ENCODE measurements at regions not wholly inside any gene's neighbourhood (a gene's known extent, or its start where the extent isn't known, plus 50 kb on each side); places are given as distances from the start of the nearest gene placed in this dataset.

- no peak for DNase-seq
Measured at GRCh38 chr2:64704161-64704560, 50.4 kb upstream of the SERTAD2 start.

DNA sequence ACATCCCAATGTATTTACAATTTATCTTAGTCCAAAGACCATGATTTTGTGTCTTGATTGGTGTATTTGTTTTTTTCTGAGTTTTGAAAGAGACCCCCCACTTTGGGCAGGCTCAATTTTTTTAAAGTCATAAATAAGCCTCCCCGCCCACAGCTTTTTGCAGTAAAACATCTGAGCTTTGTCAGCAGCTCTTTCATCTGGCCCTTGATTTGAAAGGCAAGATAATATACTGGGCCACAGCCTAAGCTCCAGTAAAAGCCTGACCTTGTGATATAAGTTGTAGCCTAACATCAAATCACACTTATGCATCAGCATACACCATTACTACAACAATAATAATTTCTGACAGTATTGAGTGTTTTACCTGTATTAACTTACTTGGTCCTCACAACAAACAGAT, 51.3 kb upstream of the SERTAD2 start:
- DNase-seq, result no peak

DNA sequence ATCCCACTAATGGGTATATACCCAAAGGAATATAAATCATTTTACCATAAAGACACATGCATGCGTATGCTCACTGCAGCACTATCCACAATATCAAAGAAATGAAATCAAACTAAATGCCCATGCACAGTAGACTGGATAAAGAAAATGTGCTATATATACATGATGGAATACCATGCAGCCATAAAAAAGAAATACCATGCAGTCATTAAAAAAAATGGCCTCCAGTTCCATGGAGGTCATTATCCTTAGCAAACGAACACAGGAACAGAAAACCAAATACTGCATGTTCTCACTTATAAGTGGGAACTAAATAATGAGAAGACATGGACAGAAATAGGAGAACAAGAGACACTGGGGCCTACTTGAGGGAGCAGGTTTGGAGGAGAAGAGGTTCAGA, 53.6 kb upstream of the SERTAD2 start:
- no peak for DNase-seq

DNA sequence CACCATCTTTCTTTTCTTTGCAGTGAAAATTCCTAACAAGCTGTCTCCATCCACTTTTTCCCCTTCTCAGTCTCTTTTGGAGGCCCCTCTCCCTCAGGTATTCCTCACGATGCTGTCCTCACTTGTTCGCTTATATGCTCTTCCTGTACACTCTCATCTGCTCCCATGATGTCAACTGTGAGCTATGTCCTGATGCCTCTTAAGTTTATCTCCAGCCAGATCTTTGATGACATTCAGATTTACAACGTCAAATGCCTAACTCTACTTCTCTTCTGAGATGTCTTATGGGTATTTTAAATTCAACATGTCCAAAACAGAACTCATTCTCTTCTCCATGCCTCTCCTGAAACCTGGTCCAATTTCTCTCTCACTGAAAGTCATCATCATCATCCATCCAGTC, 55.1 kb upstream of the SERTAD2 start:
- DNase-seq, result no peak

GRCh38 chr2:64711252-64711800, 57.6 kb upstream of the SERTAD2 start:
- no peak for DNase-seq

DNA sequence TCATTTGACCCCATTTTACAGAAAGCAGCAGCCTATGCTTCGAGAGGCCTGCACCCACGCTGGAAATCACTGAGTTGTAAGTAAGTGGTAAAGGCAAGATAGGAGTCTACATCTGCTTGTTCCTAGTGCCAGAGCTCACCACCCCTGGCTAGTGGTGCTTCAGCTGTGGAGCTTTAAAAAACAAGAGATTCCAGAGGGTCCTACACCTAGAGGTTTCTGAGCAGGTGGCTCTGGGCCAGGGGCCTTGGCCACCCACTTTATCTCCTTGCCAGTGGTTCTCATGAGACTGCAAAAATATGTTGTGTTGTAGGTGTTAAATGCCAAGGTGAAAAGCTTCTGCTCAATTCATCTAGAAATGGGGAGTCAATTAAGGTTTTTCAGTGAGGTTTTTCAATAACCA, 60.0 kb upstream of the SERTAD2 start:
- no peak for DNase-seq

DNA sequence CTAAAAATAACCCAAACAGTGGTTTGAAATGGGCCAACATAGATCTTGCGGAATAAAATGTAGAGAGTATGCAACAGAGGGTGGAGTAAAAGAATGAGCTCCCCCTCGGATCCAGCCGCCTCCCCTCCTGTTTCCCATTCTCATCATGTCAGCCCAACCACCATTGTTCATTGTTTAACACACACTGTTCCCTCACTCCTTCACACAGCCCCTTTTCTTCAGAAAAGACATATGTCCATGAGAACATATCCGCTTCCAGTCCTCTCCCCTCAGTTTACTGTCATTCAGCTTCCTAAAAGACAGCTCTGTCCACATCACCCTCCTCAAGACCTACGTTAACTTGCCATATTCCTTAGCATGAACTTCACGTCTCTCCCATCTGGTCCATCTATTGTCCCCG, 62.9 kb upstream of the SERTAD2 start:
- no peak for DNase-seq

- DNase-seq, result no peak
Measured at GRCh38 chr2:64718250-64718885, 64.7 kb upstream of the SERTAD2 start.

DNA sequence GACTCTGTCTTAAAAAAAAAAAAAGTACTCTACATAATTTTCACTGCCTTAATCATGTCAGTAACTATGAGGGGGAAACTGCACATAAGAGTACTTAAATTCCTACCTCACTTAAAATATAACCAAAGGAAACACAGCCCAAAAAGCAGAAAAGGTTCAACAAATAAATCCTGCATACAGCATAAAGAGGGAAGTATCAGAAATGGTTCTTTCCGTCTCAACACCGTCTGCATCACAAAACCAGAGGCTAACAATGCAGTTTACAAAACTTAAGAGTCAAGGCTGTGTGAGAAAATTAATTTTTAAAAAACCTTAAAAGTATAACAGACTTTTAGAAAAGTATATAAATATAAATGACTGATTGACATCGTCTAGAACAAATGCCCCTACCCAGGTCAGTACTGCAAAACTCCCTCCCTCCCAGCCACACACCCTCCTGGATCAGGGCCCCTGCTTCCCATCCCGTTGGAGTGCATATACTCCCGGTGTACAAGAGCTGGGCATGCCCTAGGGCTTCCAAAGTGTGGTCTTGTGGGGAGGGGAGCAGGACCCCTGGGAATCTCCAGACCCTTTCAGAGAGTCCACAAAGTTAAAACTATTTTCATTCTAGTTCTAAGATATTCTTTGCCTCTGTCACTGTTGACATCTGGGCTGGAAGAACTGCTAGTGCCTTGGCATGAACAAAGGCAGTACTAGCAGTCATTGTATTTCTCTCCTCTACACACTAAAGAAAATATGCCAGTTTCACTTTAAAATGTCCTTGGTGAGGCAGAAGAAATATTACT, 67.0 kb upstream of the SERTAD2 start:
- no peak for DNase-seq

DNA sequence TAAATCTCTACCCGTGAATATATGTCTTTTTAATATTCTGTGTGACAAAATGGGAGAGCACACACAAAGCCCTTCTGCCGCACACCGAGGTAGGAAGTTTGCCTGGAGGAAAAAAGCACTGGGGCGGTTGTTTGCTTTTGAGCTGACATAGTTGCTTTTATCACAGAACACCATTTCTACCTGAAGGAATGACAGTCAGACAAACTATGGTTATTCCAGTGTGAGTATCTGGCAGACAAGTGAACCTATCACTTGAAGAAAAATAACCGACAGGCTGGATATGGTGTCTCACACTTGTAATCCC, 67.6 kb upstream of the SERTAD2 start:
- DNase-seq, result no peak

DNA sequence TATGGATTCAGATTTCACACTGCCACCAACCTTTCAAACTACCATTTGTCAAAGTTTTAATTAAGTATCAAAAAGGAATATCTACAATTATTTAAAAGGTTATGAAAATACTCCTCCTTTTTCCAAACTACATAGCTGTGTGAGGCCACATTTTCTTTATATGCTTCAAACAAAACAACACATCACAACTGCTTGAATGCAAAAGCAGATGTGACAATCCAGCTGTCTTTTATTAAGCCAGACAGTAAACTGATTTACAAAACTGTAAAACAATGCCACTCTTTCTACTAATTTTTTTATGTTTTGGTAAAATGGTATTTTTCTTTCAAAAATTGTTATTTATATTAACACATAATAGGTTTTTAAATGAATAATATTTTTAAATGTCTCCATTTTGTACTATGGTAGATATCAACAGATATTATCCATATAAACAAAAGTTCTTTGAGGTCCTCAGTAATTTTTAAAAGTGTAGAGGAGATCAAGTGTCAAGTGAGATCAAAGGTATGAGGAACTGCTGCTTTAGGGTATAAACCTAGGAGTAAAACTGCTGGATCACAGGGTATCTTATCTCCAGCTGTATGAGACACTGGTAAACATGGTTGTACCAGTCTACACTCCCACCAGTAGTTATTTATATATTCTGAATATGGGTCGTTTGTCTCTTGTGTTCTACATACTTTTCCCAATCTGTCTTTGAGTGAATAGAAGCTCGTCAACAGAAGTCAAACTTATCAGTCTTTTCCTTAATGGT, 68.8 kb upstream of the SERTAD2 start:
- no peak for DNase-seq

GRCh38 chr2:64727013-64727767, 73.5 kb upstream of the SERTAD2 start:
- peak; percentile 84 for DNase-seq

- DNase-seq, result no peak
Measured at GRCh38 chr2:64727843-64728463, 74.2 kb upstream of the SERTAD2 start.

- peak; percentile 68 for DNase-seq
Measured at GRCh38 chr2:64730551-64731262, 77.0 kb upstream of the SERTAD2 start.

DNA sequence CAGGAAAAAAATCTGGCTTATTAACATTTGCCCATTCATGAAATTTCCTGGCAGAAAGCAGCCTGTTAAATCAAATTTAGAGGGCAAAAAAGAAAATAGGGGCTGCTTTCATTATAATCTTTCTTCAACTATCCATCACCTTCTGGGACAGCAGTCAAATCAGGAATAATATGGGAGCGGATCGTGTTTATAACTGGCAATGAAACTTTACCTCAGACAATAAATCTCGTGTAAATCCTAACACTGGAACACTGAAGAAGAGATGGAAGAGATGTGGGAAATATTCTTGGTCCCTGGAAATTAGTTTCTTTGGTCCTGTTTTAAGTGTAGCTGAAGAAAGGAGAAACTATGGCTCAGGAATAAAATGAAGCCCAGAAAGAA, 77.5 kb upstream of the SERTAD2 start:
- DNase-seq, result no peak

DNA sequence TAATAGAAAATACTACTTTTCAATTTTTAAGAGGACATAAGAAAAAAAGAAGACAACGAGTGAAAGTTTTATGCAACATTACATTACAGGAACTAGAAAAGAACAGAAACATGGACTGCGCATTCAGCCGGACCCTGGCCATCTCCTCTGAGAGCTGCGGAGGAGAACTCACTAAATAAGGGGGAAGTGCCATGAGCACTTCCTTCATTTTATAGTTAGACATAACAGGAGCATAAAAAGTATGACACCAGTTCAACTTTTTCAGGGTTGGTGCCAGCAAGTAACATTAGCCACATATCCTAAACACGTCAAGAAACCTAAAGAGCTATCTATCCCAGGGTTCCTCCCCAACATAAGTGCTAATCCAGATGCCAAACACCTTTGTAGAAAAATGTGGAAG, 78.0 kb upstream of the SERTAD2 start:
- peak; percentile 75 for DNase-seq

- no peak for DNase-seq
Measured at GRCh38 chr2:64732146-64732545, 78.4 kb upstream of the SERTAD2 start.

GRCh38 chr2:64735504-64735903, 81.8 kb upstream of the SERTAD2 start:
- DNase-seq, result no peak

DNA sequence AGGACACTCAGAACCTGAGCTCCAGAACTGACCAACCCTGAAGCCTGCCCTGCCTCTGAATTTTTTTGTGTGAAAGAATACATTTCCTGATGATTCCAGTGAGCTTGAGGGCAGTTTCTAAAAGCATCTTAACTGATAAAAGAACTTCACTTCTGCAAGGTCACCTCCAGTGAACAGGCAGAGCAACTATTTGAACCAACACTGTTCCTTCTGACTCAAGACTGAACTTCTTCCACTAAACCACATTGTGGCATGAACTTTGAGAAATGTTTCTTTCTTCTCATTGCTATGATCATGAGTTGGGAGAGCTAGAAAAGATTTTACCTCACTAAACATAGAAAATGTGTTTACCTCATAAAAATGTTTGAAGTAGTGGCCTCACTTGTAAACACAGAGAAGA, 83.8 kb upstream of the SERTAD2 start:
- DNase-seq, result no peak

- DNase-seq, result no peak
Measured at GRCh38 chr2:64738026-64738425, 84.3 kb upstream of the SERTAD2 start.

GRCh38 chr2:64742678-64743077, 89.0 kb upstream of the SERTAD2 start:
- DNase-seq, result no peak

- DNase-seq, result no peak
Measured at GRCh38 chr2:64743739-64744330, 90.1 kb upstream of the SERTAD2 start.

Measured in inflammatory macrophage treated with lipopolysaccharide for 4 hours (primary cell).